Adipocyte (in vitro differentiated cells): ENCODE measurements at regions not wholly inside any gene's neighbourhood (a gene's known extent, or its start where the extent isn't known, plus 50 kb on each side); places are given as distances from the start of the nearest gene placed in this dataset.

Source experiments
- DNase-seq: peaks from one replicate; pipeline ENCODE4 v3.0.0-alpha.2; 2015; ENCODE audit warnings: low read depth
- H3K27me3 ChIP-seq: replicated peaks from 2 replicates; pipeline ENCODE4 v1.7.0; 2013; ENCODE audit warnings: mild to moderate bottlenecking, low read length, moderate library complexity; ENCODE audit not compliant: control insufficient read depth, insufficient read depth
- H3K36me3 ChIP-seq: 2 replicates; pipeline ENCODE4 v1.7.0; 2013; ENCODE audit warnings: low read length, mild to moderate bottlenecking, moderate library complexity; ENCODE audit not compliant: control insufficient read depth, insufficient read depth, severe bottlenecking
- H3K4me1 ChIP-seq: 2 replicates; pipeline ENCODE4 v1.7.0; 2013; ENCODE audit warnings: mild to moderate bottlenecking, low read length, moderate library complexity; ENCODE audit not compliant: control insufficient read depth, insufficient read depth
- H3K4me3 ChIP-seq: 2 replicates; pipeline ENCODE4 v1.7.0; 2013; ENCODE audit warnings: mild to moderate bottlenecking, low read length, moderate library complexity
- H3K9ac ChIP-seq: 2 replicates; pipeline ENCODE4 v1.7.0; 2013; ENCODE audit warnings: mild to moderate bottlenecking, low read length, moderate library complexity
- H3K9me3 ChIP-seq: 2 replicates; pipeline ENCODE4 v1.7.0; 2013; ENCODE audit warnings: mild to moderate bottlenecking, low read length, moderate library complexity; ENCODE audit not compliant: control insufficient read depth

DNA sequence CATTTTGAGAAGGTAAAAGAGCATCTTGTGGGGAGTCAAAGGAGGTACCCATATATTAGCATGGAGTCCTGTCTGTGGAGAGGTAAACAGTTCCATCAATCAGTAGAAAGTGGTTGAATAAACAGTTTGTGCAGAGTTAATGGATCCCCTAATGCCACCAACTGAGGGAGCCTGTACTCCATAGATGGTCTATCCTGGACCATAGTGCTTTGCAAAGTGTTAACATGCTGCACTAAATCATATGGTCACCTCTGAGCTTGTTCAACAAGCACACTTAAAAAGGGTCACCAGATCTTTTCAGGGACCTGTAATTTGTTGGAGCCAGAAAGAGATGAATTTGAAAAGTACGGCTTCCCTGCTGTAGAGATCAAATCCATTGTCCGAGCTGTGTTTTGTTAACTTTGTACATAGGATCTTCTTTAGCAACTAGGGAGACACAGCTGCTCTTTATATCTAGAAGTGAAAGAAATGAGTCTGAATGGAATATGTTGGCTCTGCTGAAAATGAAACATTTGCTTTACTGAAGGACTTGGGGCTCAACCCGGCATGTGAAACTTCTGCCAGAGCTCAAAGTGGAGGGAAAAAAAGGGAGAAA is 366.4 kb downstream of the ETNK1 start:
- DNase-seq, result no peak
- Histone ChIP-seq H3K27me3 (peaks cover 15% of the 10 kb centered on the region), H3K9me3 (peaks cover 3% of the 10 kb centered on the region), H3K9ac (no peak overlapping the region), H3K4me3 (no peak overlapping the region), H3K36me3 (no peaks in the 10 kb centered on the region), H3K4me1 (no peaks in the 10 kb centered on the region)

GRCh38 chr12:22993609-22994315 is 368.8 kb downstream of the ETNK1 start:
- H3K4me1 ChIP-seq, result no peaks in the 10 kb centered on the region
- no peaks in the 10 kb centered on the region for H3K9me3 ChIP-seq
- H3K36me3 ChIP-seq, result no peaks in the 10 kb centered on the region
- DNase-seq, result no peak
- no peak overlapping the region for H3K4me3 ChIP-seq
- H3K9ac ChIP-seq, result no peak overlapping the region
- H3K27me3 ChIP-seq, result peaks cover 12% of the 10 kb centered on the region

DNA sequence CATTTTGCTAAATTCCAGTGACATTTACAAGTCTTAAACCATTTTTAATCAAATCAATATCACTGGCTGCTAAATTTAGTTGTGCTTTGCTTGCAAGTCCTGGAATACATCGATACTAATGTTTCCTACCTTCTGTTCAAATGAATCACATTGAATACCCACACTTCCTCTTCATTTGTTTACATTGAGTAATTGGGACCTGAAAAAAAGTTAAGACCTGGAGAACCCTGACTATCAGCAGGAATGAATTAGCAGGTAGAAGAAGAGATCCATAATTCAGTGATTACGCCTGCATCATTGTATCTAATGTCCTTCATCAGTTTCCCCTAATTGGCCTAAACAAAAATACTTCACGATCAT is 369.3 kb downstream of the ETNK1 start:
- Histone ChIP-seq H3K9ac (no peak overlapping the region), H3K4me1 (no peaks in the 10 kb centered on the region), H3K4me3 (no peak overlapping the region), H3K36me3 (no peaks in the 10 kb centered on the region), H3K27me3 (peaks cover 12% of the 10 kb centered on the region), H3K9me3 (no peaks in the 10 kb centered on the region)
- DNase-seq, result no peak

- Histone ChIP-seq H3K36me3 (no peaks in the 10 kb centered on the region), H3K9ac (no peak overlapping the region), H3K27me3 (peaks cover 6% of the 10 kb centered on the region), H3K9me3 (peaks cover 2% of the 10 kb centered on the region), H3K4me3 (no peak overlapping the region), H3K4me1 (no peaks in the 10 kb centered on the region)
- DNase-seq, result no peak
These were observed 376.5 kb downstream of the ETNK1 start for GRCh38 chr12:23001487-23001886.

- Histone ChIP-seq H3K27me3 (peaks cover 9% of the 10 kb centered on the region), H3K9me3 (peaks cover 2% of the 10 kb centered on the region), H3K4me3 (no peak overlapping the region), H3K36me3 (no peaks in the 10 kb centered on the region), H3K9ac (no peak overlapping the region), H3K4me1 (no peaks in the 10 kb centered on the region)
- no peak for DNase-seq
These were observed 377.4 kb downstream of the ETNK1 start for GRCh38 chr12:23002381-23002780.

- Histone ChIP-seq H3K27me3 (peaks cover 9% of the 10 kb centered on the region), H3K4me3 (no peak overlapping the region), H3K4me1 (no peaks in the 10 kb centered on the region), H3K9ac (no peak overlapping the region), H3K9me3 (peaks cover 2% of the 10 kb centered on the region), H3K36me3 (no peaks in the 10 kb centered on the region)
- no peak for DNase-seq
These were observed 379.6 kb downstream of the ETNK1 start for GRCh38 chr12:23004473-23005020.

GRCh38 chr12:23005387-23005786 is 380.4 kb downstream of the ETNK1 start:
- no peak for DNase-seq
- Histone ChIP-seq H3K9me3 (peaks cover 2% of the 10 kb centered on the region), H3K27me3 (peaks cover 9% of the 10 kb centered on the region), H3K4me3 (no peak overlapping the region), H3K4me1 (no peaks in the 10 kb centered on the region), H3K36me3 (no peaks in the 10 kb centered on the region), H3K9ac (no peak overlapping the region)

- H3K36me3 ChIP-seq, result no peaks in the 10 kb centered on the region
- DNase-seq, result no peak
- H3K9me3 ChIP-seq, result peaks cover 2% of the 10 kb centered on the region
- H3K4me3 ChIP-seq, result no peak overlapping the region
- H3K4me1 ChIP-seq, result no peaks in the 10 kb centered on the region
- H3K9ac ChIP-seq, result no peak overlapping the region
- H3K27me3 ChIP-seq, result peaks cover 13% of the 10 kb centered on the region
These were observed 381.4 kb downstream of the ETNK1 start for GRCh38 chr12:23006413-23006812.

- DNase-seq, result no peak
- Histone ChIP-seq H3K36me3 (no peaks in the 10 kb centered on the region), H3K9me3 (no peaks in the 10 kb centered on the region), H3K4me1 (no peaks in the 10 kb centered on the region), H3K27me3 (peaks cover 6% of the 10 kb centered on the region), H3K9ac (no peak overlapping the region), H3K4me3 (no peak overlapping the region)
These were observed 383.7 kb downstream of the ETNK1 start for GRCh38 chr12:23008623-23009022.

- H3K27me3 ChIP-seq, result peaks cover 4% of the 10 kb centered on the region
These were observed 389.8 kb downstream of the ETNK1 start for GRCh38 chr12:23014749-23015148.

GRCh38 chr12:23025372-23026016 is 400.5 kb downstream of the ETNK1 start:
- Histone ChIP-seq H3K9ac (no peak overlapping the region), H3K27me3 (peaks cover 7% of the 10 kb centered on the region), H3K4me3 (no peak overlapping the region), H3K9me3 (no peaks in the 10 kb centered on the region), H3K4me1 (no peaks in the 10 kb centered on the region), H3K36me3 (no peaks in the 10 kb centered on the region)
- DNase-seq, result no peak

More at GRCh38 chr12:23014749-23015148, 389.8 kb downstream of the ETNK1 start:
- Histone ChIP-seq H3K36me3 (no peaks in the 10 kb centered on the region), H3K4me1 (no peaks in the 10 kb centered on the region), H3K4me3 (no peak overlapping the region), H3K9me3 (no peaks in the 10 kb centered on the region), H3K9ac (no peak overlapping the region)
- DNase-seq, result no peak
